ENCODE measurements at regions not wholly inside any gene's neighbourhood (a gene's known extent, or its start where the extent isn't known, plus 50 kb on each side); places are given as distances from the start of the nearest gene placed in this dataset.
A peak's percentile ranks its signal among the peaks of the same experiment; 100 is the strongest.

GRCh38 chr5:135100431-135100830, 66.4 kb upstream of the PITX1 start:
- Histone ChIP-seq H3K36me3 (no peaks in the 10 kb centered on the region), H3K4me1 (no peaks in the 10 kb centered on the region), H3K27me3 (no peaks in the 10 kb centered on the region), H3K9me3 (no peaks in the 10 kb centered on the region), H3K4me3 (no peak overlapping the region), H3K27ac (no peak overlapping the region)
- 60% methylated on average over 1 of the region's 6 CpGs for WGBS (ENCODE audit: insufficient coverage, low coverage, low lambda C conversion rate, missing lambda C conversion rate)
- TF ChIP-seq CTCF (IDR thresholded peaks at IDR 0.05), result no peak
- no peak for TF ChIP-seq POLR2A (IDR thresholded peaks at IDR 0.05)
- ATAC-seq (peak in 2 of 4 donors; percentile 16 to 32), DNase-seq (peak in 1 of 3 donors; percentile 39)
- intact Hi-C loops (cut with DNase I), result no loop called here

DNA sequence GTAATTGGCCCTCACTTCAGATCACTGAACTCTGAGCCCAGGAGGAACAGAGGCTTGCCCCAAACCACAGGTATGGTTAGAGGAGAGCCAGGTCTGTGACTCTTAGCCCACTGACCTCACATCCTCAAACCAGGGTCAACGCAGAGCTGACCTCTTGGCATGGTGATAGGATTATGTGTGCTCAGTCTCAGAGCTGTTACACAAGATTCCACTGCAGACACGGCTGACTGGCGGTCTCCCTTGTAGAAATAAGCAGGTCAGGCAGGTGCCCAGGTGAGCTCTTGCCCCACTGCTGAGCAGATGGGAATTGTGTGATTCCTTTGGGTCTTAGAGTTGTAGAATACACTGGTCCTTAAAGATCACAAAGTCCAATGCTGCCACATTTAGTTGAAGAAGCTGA, 66.0 kb upstream of the PITX1 start:
- no peaks in the 10 kb centered on the region for H3K4me1 ChIP-seq
- TF ChIP-seq POLR2A (IDR thresholded peaks at IDR 0.05) (no peak), CTCF (IDR thresholded peaks at IDR 0.05) (no peak)
- H3K4me3 ChIP-seq, result no peak overlapping the region
- DNase-seq (peak; percentile 30 to 60 (median 55)), ATAC-seq (peak; percentile 77 to 92 (median 82))
- no peaks in the 10 kb centered on the region for H3K27me3 ChIP-seq
- 20% methylated on average over 1 of the region's 3 CpGs for WGBS (ENCODE audit: insufficient coverage, low coverage, low lambda C conversion rate, missing lambda C conversion rate)
- H3K36me3 ChIP-seq, result no peaks in the 10 kb centered on the region
- intact Hi-C loops (cut with DNase I), result no loop called here
- no peak overlapping the region for H3K27ac ChIP-seq
- H3K9me3 ChIP-seq, result no peaks in the 10 kb centered on the region

GRCh38 chr5:135097390-135097789, 63.4 kb upstream of the PITX1 start:
- no peaks in the 10 kb centered on the region for H3K36me3 ChIP-seq
- H3K4me1 ChIP-seq, result no peaks in the 10 kb centered on the region
- intact Hi-C loops (cut with DNase I), result no loop called here
- WGBS (ENCODE audit: insufficient coverage, low coverage, low lambda C conversion rate, missing lambda C conversion rate), result 81% methylated on average over 2 of the region's 2 CpGs
- no peak for ATAC-seq
- no peak overlapping the region for H3K4me3 ChIP-seq
- H3K27me3 ChIP-seq, result no peaks in the 10 kb centered on the region
- H3K9me3 ChIP-seq, result no peaks in the 10 kb centered on the region
- TF ChIP-seq POLR2A (IDR thresholded peaks at IDR 0.05) (no peak), CTCF (IDR thresholded peaks at IDR 0.05) (no peak)
- no peak overlapping the region for H3K27ac ChIP-seq
- no peak for DNase-seq

GRCh38 chr5:135095871-135096270, 61.8 kb upstream of the PITX1 start:
- Histone ChIP-seq H3K9me3 (no peaks in the 10 kb centered on the region), H3K4me3 (no peak overlapping the region), H3K4me1 (no peaks in the 10 kb centered on the region), H3K36me3 (no peaks in the 10 kb centered on the region), H3K27ac (no peak overlapping the region), H3K27me3 (no peaks in the 10 kb centered on the region)
- WGBS (ENCODE audit: insufficient coverage, low coverage, low lambda C conversion rate, missing lambda C conversion rate), result 83% methylated on average over 1 of the region's 3 CpGs
- intact Hi-C loops (cut with DNase I), result no loop called here
- ATAC-seq, result no peak
- TF ChIP-seq CTCF (IDR thresholded peaks at IDR 0.05) (no peak), POLR2A (IDR thresholded peaks at IDR 0.05) (no peak)
- DNase-seq, result no peak

Data from right lobe of liver (tissue), 6 donors.